Neural cell (in vitro differentiated cells): ENCODE measurements at regions not wholly inside any gene's neighbourhood (a gene's known extent, or its start where the extent isn't known, plus 50 kb on each side); places are given as distances from the start of the nearest gene placed in this dataset.

Source experiments
- CTCF ChIP-seq: fragments of 450-650 bp; IDR thresholded peaks from 2 replicates; pipeline ENCODE4 v1.5.1; 2014; ENCODE audit warnings: antibody characterized with exemption, mild to moderate bottlenecking, moderate library complexity; ENCODE audit not compliant: poor library complexity, severe bottlenecking
- EZH2 ChIP-seq: fragments of 200-600, 300-800 bp; shearing (Covaris generic), sonication (generic); IDR thresholded peaks from 2 replicates; pipeline ENCODE4 v1.6.1; 2014; ENCODE audit warnings: antibody characterized with exemption, low read length, borderline replicate concordance, mild to moderate bottlenecking; ENCODE audit not compliant: insufficient read depth, poor library complexity, severe bottlenecking
- POLR2AphosphoS5 ChIP-seq: IDR thresholded peaks from 2 replicates; pipeline ENCODE4 v1.6.1; 2012
- RAD21 ChIP-seq: fragments of 450-650 bp; conservative IDR thresholded peaks from 2 replicates; pipeline ENCODE4 v1.6.1; 2014; ENCODE audit warnings: antibody characterized with exemption, mild to moderate bottlenecking, moderate library complexity

- no peak for TF ChIP-seq POLR2AphosphoS5
- TF ChIP-seq CTCF, result no peak
- no peak for TF ChIP-seq EZH2
- no peak for TF ChIP-seq RAD21
Observed at GRCh38 chr11:134630861-134631260, 218.8 kb upstream of the B3GAT1 start.
